Lung microvascular endothelial cell (primary cell): ENCODE measurements at regions not wholly inside any gene's neighbourhood (a gene's known extent, or its start where the extent isn't known, plus 50 kb on each side); places are given as distances from the start of the nearest gene placed in this dataset.
"Not testable (repeated sequence)": the region's sequence is repeated elsewhere in the genome, so short reads cannot be mapped to it uniquely, and the experiment has no call there.

Experiments used
- DNase-seq, 2 donors: peaks; one replicate each; pipeline versions ENCODE4 v3.0.0 to v3.0.0-alpha.2; 2010; ENCODE audit warnings: low read depth in 2 of 2

GRCh38 chr2:58325296-58325895, 84.3 kb upstream of the FANCL start:
- not testable (repeated sequence) for DNase-seq

DNA sequence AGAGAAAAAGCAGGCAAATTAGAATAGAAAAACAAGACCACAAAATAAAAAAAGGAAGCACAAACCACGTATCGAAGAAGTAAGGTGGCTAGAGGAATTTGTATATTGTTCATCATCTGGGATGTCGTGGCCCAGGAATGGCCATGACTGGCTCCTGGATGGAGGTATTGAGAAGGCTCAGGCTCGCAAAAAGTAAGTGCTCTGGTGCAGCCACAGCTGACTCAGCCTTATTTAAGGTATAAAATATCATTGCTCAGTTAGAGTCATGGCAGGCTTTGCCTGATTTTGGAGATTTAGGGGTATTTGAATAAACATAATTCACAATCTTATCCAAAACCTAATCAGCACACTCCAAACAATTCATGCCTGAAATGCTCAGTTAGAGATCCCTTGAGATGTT, 78.4 kb upstream of the FANCL start:
- DNase-seq = no peak

DNA sequence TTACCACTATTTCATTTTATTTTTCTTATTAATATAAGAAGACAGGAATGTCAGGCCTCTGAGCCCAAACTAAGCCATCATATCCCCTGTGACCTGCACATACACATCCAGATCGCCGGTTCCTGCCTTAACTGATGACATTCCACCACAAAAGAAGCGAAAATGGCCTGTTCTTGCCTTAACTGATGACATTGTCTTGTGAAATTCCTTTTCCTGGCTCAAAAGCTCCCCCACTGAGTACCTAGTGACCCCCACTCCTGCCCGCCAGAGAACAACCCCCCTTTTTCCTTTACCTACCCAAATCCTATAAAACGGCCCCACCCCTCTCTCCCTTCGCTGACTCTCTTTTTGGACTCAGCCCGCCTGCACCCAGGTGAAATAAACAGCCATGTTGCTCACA, 77.8 kb upstream of the FANCL start:
- not testable (repeated sequence) for DNase-seq

DNA sequence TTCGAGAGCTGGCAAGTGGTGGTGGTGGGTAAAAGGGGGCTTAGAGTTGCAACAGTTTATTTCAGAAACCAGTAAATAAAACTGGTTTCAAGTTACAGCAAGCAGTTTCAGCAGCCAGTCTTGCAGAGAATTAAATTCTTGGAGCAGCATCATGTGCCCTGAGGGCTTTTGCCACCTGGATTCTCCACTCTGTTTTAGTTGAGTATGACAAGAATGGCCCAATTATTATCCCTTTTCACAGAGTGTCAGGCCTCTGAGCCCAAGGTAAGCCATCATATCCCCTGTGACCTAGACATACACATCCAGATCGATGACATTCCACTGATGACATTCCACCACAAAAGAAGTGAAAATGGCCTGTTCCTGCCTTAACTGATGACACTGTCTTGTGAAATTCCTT, 72.8 kb upstream of the FANCL start:
- DNase-seq = no peak

- no peak for DNase-seq
Observed at GRCh38 chr2:58308435-58308834, 67.3 kb upstream of the FANCL start.

DNA sequence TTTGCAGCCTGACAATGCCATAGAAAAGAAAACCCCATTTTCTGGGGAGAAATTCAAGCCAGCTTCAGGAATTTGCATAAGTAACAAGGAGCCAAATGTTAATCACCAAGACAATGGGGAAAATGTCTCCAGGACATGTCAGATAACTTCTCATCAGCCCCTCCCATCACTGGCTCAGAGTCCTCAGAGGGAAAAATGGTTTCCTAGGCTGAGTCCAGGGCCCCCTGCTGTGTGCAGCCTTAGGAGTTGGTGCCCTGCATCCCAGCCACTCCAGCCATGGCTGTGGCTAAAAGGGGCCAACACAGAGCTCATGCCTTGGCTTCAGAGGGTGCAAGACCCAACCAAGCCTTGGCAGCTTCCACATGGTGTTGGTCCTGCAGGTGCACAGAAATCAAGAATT, 63.7 kb upstream of the FANCL start:
- no peak for DNase-seq

DNA sequence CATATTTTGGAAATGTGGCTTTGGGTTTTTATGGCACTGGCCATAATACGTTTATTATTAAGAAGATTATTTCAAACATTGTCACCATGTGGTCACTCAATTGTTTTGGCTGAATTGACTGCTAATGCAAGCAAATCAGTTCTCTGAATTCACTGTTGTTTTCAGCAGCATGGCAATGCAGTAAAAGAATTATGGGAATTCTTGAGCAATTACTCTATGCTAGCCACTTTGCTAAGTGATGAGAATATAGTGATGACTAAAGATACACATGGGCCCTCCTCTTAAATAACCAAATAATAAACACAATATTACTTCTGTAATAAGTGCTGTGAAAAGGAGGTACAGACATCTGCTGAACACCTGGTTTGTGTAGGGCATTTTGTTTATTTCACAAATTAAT, 58.0 kb upstream of the FANCL start:
- no peak for DNase-seq

GRCh38 chr2:58293056-58293455, 51.9 kb upstream of the FANCL start:
- no peak for DNase-seq

GRCh38 chr2:58291726-58292438, 50.8 kb upstream of the FANCL start:
- no peak for DNase-seq
